ENCODE measurements at regions not wholly inside any gene's neighbourhood (a gene's known extent, or its start where the extent isn't known, plus 50 kb on each side); places are given as distances from the start of the nearest gene placed in this dataset.
"Not testable (repeated sequence)": the region's sequence is repeated elsewhere in the genome, so short reads cannot be mapped to it uniquely, and the experiment has no call there.

GRCh38 chr18:76102626-76103025 lies 392.4 kb downstream of the ZNF516 start:
- DNase-seq: no peak

GRCh38 chr18:76102156-76102555 lies 392.9 kb downstream of the ZNF516 start:
- no peak for DNase-seq

- DNase-seq: no peak
Observed at GRCh38 chr18:76099931-76100457, 395.0 kb downstream of the ZNF516 start.

GRCh38 chr18:76098674-76099411 lies 396.2 kb downstream of the ZNF516 start:
- DNase-seq: peak; percentile 44

- no peak for DNase-seq
Observed at GRCh38 chr18:76081536-76081935, 413.5 kb downstream of the ZNF516 start.

- no peak for DNase-seq
Observed at GRCh38 chr18:76080430-76080829, 414.6 kb downstream of the ZNF516 start.

- no peak for DNase-seq
Observed at GRCh38 chr18:76075777-76076176, 419.3 kb downstream of the ZNF516 start.

- DNase-seq: no peak
Observed at GRCh38 chr18:76064998-76065397, 430.0 kb downstream of the ZNF516 start.

- no peak for DNase-seq
Observed at GRCh38 chr18:76058146-76058545, 436.9 kb downstream of the ZNF516 start.

- no peak for DNase-seq
Observed at GRCh38 chr18:76057386-76057785, 437.7 kb downstream of the ZNF516 start.

GRCh38 chr18:76056471-76057110 lies 438.5 kb downstream of the ZNF516 start:
- no peak for DNase-seq

GRCh38 chr18:76055578-76055977 lies 439.5 kb downstream of the ZNF516 start:
- DNase-seq: no peak

GRCh38 chr18:76055025-76055424 lies 440.0 kb downstream of the ZNF516 start:
- no peak for DNase-seq

GRCh38 chr18:76054156-76054555 lies 440.9 kb downstream of the ZNF516 start:
- no peak for DNase-seq

- DNase-seq: no peak
Observed at GRCh38 chr18:76053551-76053950, 441.5 kb downstream of the ZNF516 start.

- DNase-seq: no peak
Observed at GRCh38 chr18:76052227-76052595, 442.8 kb downstream of the ZNF516 start.

- DNase-seq: no peak
Observed at GRCh38 chr18:76051396-76052226, 443.4 kb downstream of the ZNF516 start.

- DNase-seq: no peak
Observed at GRCh38 chr18:76046221-76046620, 448.8 kb downstream of the ZNF516 start.

- no peak for DNase-seq
Observed at GRCh38 chr18:76042511-76042910, 452.5 kb downstream of the ZNF516 start.

GRCh38 chr18:76018210-76018609 lies 476.8 kb downstream of the ZNF516 start:
- DNase-seq: no peak

- no peak for DNase-seq
Observed at GRCh38 chr18:76013057-76013456, 482.0 kb downstream of the ZNF516 start.

GRCh38 chr18:76005632-76006208 lies 489.3 kb downstream of the ZNF516 start:
- no peak for DNase-seq

GRCh38 chr18:75987913-75988312 lies 507.1 kb downstream of the ZNF516 start:
- not testable (repeated sequence) for DNase-seq

Measured in stimulated activated CD8-positive, alpha-beta memory T cell treated with anti-CD3 and anti-CD28 coated beads, Interleukin-4, amount 100 ng/mL, for 48 hours (primary cell).